GM18951 (cell line): ENCODE measurements at regions not wholly inside any gene's neighbourhood (a gene's known extent, or its start where the extent isn't known, plus 50 kb on each side); places are given as distances from the start of the nearest gene placed in this dataset.
A peak's percentile ranks its signal among the peaks of the same experiment; 100 is the strongest.

Experiments used
- POLR2A ChIP-seq: IDR thresholded peaks from 4 replicates; pipeline ENCODE4 v1.6.1; 2011; ENCODE audit warnings: mild to moderate bottlenecking; ENCODE audit not compliant: insufficient read length, insufficient read depth; ENCODE audit errors: extremely low read depth
- in situ Hi-C: fragments of 300-500 bp; cut with MboI; formaldehyde crosslinking; loops from one replicate; pipeline ENCODE4 v1.12.0; 2022; ENCODE audit warnings: low sequenced_read_pairs, mixed read lengths, inconsistent platforms; ENCODE audit not compliant: unreplicated experiment

- in situ Hi-C loops = no loop called here
- TF ChIP-seq POLR2A = no peak
Measured at GRCh38 chr5:18745042-18745987, 1111.1 kb downstream of the TAF11L14 start.

GRCh38 chr5:18745988-18746615 lies 1111.8 kb downstream of the TAF11L14 start:
- peak; percentile 52 for TF ChIP-seq POLR2A
- in situ Hi-C loops = no loop called here

GRCh38 chr5:18749763-18750162 lies 1115.5 kb downstream of the TAF11L14 start:
- TF ChIP-seq POLR2A = no peak

GRCh38 chr5:18752317-18752716 lies 1118.1 kb downstream of the TAF11L14 start:
- in situ Hi-C loops = no loop called here
- no peak for TF ChIP-seq POLR2A

More at GRCh38 chr5:18749763-18750162, 1115.5 kb downstream of the TAF11L14 start:
- in situ Hi-C loops = no loop called here

GRCh38 chr5:18754201-18754600 lies 1119.9 kb downstream of the TAF11L14 start:
- no peak for TF ChIP-seq POLR2A
- in situ Hi-C loops = no loop called here

- in situ Hi-C loops = no loop called here
- no peak for TF ChIP-seq POLR2A
Measured at GRCh38 chr5:18761801-18762200, 1127.5 kb downstream of the TAF11L14 start.

GRCh38 chr5:18764161-18764560 lies 1129.9 kb downstream of the TAF11L14 start:
- in situ Hi-C loops = no loop called here
- no peak for TF ChIP-seq POLR2A

- TF ChIP-seq POLR2A = no peak
Measured at GRCh38 chr5:18765304-18765703, 1131.0 kb downstream of the TAF11L14 start.

GRCh38 chr5:18771097-18771610 lies 1136.9 kb downstream of the TAF11L14 start:
- TF ChIP-seq POLR2A = no peak
- in situ Hi-C loops = no loop called here

More at GRCh38 chr5:18765304-18765703, 1131.0 kb downstream of the TAF11L14 start:
- in situ Hi-C loops = no loop called here

- TF ChIP-seq POLR2A = no peak
- in situ Hi-C loops = no loop called here
Measured at GRCh38 chr5:18772475-18772874, 1138.2 kb downstream of the TAF11L14 start.

- in situ Hi-C loops = no loop called here
- TF ChIP-seq POLR2A = no peak
Measured at GRCh38 chr5:18778225-18778624, 1144.0 kb downstream of the TAF11L14 start.

- TF ChIP-seq POLR2A = no peak
- in situ Hi-C loops = no loop called here
Measured at GRCh38 chr5:18789218-18789998, 1155.1 kb downstream of the TAF11L14 start.

GRCh38 chr5:18792145-18792544 lies 1157.9 kb downstream of the TAF11L14 start:
- in situ Hi-C loops = no loop called here
- TF ChIP-seq POLR2A = no peak
